Neural progenitor cell (in vitro differentiated cells): ENCODE measurements at regions not wholly inside any gene's neighbourhood (a gene's known extent, or its start where the extent isn't known, plus 50 kb on each side); places are given as distances from the start of the nearest gene placed in this dataset.

Experiments
- DNase-seq: peaks from one replicate; pipeline ENCODE4 v3.0.0-alpha.2; 2016; ENCODE audit warnings: low spot score
- H2AFZ ChIP-seq: fragments of 200-600 bp; sonication (generic); replicated peaks from 2 replicates; pipeline ENCODE4 v1.6.1; 2016; ENCODE audit warnings: antibody characterized with exemption
- H3F3A ChIP-seq: fragments of 200-600 bp; sonication (generic); 2 replicates; pipeline ENCODE4 v1.6.1; 2016; ENCODE audit warnings: antibody characterized with exemption, low read depth
- H3K27ac ChIP-seq: fragments of 200-600 bp; sonication (generic); 2 replicates; pipeline ENCODE4 v1.5.1; 2016; ENCODE audit warnings: mild to moderate bottlenecking
- H3K27me3 ChIP-seq: fragments of 200-600 bp; sonication (generic); 2 replicates; pipeline ENCODE4 v1.6.1; 2016; ENCODE audit warnings: mild to moderate bottlenecking, moderate library complexity
- H3K36me3 ChIP-seq: fragments of 200-600 bp; sonication (generic); 2 replicates; pipeline ENCODE4 v1.5.1; 2016
- H3K4me1 ChIP-seq: fragments of 200-600 bp; sonication (generic); 2 replicates; pipeline ENCODE4 v1.6.1; 2016; ENCODE audit warnings: mixed run types
- H3K4me2 ChIP-seq: fragments of 200-600 bp; sonication (generic); 2 replicates; pipeline ENCODE4 v1.6.1; 2016
- H3K4me3 ChIP-seq: fragments of 200-600 bp; sonication (generic); 2 replicates; pipeline ENCODE4 v1.5.1; 2016
- H3K79me2 ChIP-seq: fragments of 200-600 bp; sonication (generic); 2 replicates; pipeline ENCODE4 v1.6.1; 2016; ENCODE audit warnings: low read depth
- H3K9ac ChIP-seq: fragments of 200-600 bp; sonication (generic); 2 replicates; pipeline ENCODE4 v1.6.1; 2016
- H3K9me3 ChIP-seq: fragments of 200-600 bp; sonication (generic); 2 replicates; pipeline ENCODE4 v1.5.1; 2016; ENCODE audit warnings: low read depth
- H4K20me1 ChIP-seq: fragments of 200-600 bp; sonication (generic); 2 replicates; pipeline ENCODE4 v1.6.1; 2016; ENCODE audit warnings: low read depth
- H3K27ac Mint-ChIP-seq: 3 replicates; pipeline ENCODE4 v1.8.0; 2021; ENCODE audit warnings: mixed read lengths
- H3K27me3 Mint-ChIP-seq: 2 replicates; pipeline ENCODE4 v1.8.0; 2022; ENCODE audit warnings: low read depth, mild to moderate bottlenecking, inconsistent platforms, moderate library complexity, mixed read lengths; ENCODE audit not compliant: insufficient read depth
- H3K36me3 Mint-ChIP-seq: 3 replicates; pipeline ENCODE4 v1.8.0; 2021; ENCODE audit warnings: mixed read lengths
- H3K4me1 Mint-ChIP-seq: 3 replicates; pipeline ENCODE4 v1.8.0; 2021; ENCODE audit warnings: mixed read lengths
- H3K4me3 Mint-ChIP-seq: 3 replicates; pipeline ENCODE4 v1.8.0; 2021; ENCODE audit warnings: mild to moderate bottlenecking, moderate library complexity, mixed read lengths
- H3K9me3 Mint-ChIP-seq: 3 replicates; pipeline ENCODE4 v1.8.0; 2020; ENCODE audit warnings: mixed read lengths
- EZH2 ChIP-seq: fragments of 200-600 bp; sonication (generic); IDR thresholded peaks from 2 replicates; pipeline ENCODE4 v1.6.1; 2017; ENCODE audit warnings: antibody characterized with exemption, mild to moderate bottlenecking, moderate library complexity
- EZH2phosphoT487 ChIP-seq: fragments of 200-600 bp; sonication (generic); IDR thresholded peaks from 2 replicates; pipeline ENCODE4 v1.6.1; 2017; ENCODE audit warnings: antibody characterized with exemption
- TF ChIP-seq, protein P1 (sequence below): fragments of 200-600 bp; sonication (generic); IDR thresholded peaks from 2 replicates; pipeline ENCODE4 v1.5.1; 2017; ENCODE audit warnings: antibody characterized with exemption, mild to moderate bottlenecking

DNA sequence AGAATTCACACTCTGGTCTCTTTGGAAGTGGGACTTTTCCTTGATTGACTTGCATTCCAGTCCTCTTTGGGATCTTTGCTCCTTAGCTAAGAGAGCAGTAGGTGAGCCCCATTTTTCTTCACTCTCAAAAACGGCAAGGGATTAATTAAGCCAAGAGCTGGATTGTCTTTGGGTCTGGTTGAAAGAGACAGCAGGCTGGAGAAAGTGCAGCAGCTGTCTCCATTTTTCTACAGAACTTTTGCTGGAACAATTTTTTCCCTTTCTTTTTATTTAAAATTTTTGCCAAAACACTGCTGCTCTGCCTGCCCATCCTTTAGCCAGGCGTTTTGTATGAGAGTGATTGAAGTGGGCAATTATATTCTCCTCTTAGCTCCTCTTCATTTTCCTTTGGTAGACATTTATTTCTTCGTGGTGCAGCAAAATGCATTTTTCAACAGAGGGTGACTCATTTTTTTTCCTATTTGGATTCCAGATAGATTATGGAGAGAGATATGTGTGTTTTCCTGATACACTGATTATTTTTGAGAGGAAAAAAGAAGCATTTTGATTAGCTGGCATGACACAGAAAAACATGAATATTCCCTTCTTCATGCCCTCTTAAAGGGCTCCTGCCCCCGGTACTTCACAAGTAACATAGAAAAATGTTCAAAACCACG is 371.2 kb upstream of the NBEA start:
- peak overlapping the region; percentile 28 for H3K4me2 ChIP-seq
- H3K9me3 Mint-ChIP-seq: no peaks in the 10 kb centered on the region
- peak; percentile 53 for DNase-seq
- peaks cover 7% of the 10 kb centered on the region for H3F3A ChIP-seq
- H2AFZ ChIP-seq: peak overlapping the region; percentile 15
- no peaks in the 10 kb centered on the region for H3K9me3 ChIP-seq
- no peak overlapping the region for H3K9ac ChIP-seq
- H3K4me1 Mint-ChIP-seq: peaks cover 9% of the 10 kb centered on the region
- H3K27me3 Mint-ChIP-seq: no peaks in the 10 kb centered on the region
- no peak overlapping the region for H3K27ac Mint-ChIP-seq
- H3K4me3 Mint-ChIP-seq: no peak overlapping the region
- no peaks in the 10 kb centered on the region for H3K36me3 Mint-ChIP-seq
- no peaks in the 10 kb centered on the region for H3K27me3 ChIP-seq
- TF ChIP-seq EZH2: no peak
- TF ChIP-seq EZH2phosphoT487: no peak
- TF ChIP-seq, protein P1, sequence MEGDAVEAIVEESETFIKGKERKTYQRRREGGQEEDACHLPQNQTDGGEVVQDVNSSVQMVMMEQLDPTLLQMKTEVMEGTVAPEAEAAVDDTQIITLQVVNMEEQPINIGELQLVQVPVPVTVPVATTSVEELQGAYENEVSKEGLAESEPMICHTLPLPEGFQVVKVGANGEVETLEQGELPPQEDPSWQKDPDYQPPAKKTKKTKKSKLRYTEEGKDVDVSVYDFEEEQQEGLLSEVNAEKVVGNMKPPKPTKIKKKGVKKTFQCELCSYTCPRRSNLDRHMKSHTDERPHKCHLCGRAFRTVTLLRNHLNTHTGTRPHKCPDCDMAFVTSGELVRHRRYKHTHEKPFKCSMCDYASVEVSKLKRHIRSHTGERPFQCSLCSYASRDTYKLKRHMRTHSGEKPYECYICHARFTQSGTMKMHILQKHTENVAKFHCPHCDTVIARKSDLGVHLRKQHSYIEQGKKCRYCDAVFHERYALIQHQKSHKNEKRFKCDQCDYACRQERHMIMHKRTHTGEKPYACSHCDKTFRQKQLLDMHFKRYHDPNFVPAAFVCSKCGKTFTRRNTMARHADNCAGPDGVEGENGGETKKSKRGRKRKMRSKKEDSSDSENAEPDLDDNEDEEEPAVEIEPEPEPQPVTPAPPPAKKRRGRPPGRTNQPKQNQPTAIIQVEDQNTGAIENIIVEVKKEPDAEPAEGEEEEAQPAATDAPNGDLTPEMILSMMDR: no peak
- peak overlapping the region; percentile 2 for H3K4me3 ChIP-seq
- no peaks in the 10 kb centered on the region for H3K36me3 ChIP-seq
- H3K4me1 ChIP-seq: peaks cover 15% of the 10 kb centered on the region
- H3K79me2 ChIP-seq: no peaks in the 10 kb centered on the region
- H3K27ac ChIP-seq: peak overlapping the region; percentile 65
- no peaks in the 10 kb centered on the region for H4K20me1 ChIP-seq

DNA sequence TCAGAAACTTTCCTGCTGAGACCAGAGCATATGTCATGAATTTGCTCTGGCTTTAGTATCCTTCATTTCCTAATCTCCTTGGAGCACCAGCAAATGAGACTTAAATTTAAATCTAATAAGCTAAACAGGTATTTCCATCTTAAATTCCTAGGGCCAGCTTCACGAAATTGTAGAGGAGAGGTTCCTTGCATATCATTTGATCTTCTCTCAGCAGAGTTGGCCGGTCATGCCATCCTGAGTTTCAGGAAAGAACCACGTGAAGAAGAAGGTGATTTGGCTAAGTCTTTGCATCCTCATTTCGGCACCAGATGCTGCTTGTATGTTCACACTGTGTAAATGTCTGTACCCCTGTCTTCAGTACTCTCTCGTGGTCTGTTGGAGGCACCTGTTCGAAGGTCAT is 370.4 kb upstream of the NBEA start:
- H3K36me3 ChIP-seq: no peaks in the 10 kb centered on the region
- no peak overlapping the region for H3K9ac ChIP-seq
- Mint-ChIP-seq H3K4me1 (peaks cover 9% of the 10 kb centered on the region), H3K36me3 (no peaks in the 10 kb centered on the region), H3K4me3 (no peak overlapping the region), H3K27ac (no peak overlapping the region), H3K9me3 (no peaks in the 10 kb centered on the region), H3K27me3 (no peaks in the 10 kb centered on the region)
- H3K9me3 ChIP-seq: no peaks in the 10 kb centered on the region
- no peak overlapping the region for H3K27ac ChIP-seq
- no peaks in the 10 kb centered on the region for H3K79me2 ChIP-seq
- no peak for DNase-seq
- H3K4me2 ChIP-seq: no peak overlapping the region
- no peaks in the 10 kb centered on the region for H3K27me3 ChIP-seq
- peaks cover 7% of the 10 kb centered on the region for H3F3A ChIP-seq
- H3K4me1 ChIP-seq: peaks cover 15% of the 10 kb centered on the region
- H3K4me3 ChIP-seq: no peak overlapping the region
- peak overlapping the region; percentile 1 for H2AFZ ChIP-seq
- TF ChIP-seq, protein P1: no peak
- TF ChIP-seq EZH2phosphoT487 (no peak), EZH2 (no peak)
- no peaks in the 10 kb centered on the region for H4K20me1 ChIP-seq

DNA sequence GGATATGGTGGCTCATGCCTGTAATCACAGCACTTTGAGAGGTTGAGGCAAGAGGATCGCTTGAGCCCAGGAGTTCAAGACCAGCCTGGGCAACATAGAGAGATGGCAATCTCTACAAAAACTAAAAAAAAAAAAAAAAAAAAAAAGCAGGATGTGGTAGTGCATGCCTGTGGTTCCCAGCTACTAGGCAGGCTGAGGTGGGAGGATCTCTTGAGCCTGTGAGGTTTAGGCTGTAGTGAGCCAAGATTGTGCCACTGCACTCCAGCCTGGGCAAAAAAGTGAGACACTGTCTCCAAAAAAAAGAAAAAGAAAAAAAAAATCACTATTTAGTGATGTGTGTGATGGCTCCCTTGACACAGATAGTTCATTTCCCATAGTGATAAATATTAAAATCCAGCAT is 365.0 kb upstream of the NBEA start:
- H3K4me3 Mint-ChIP-seq: no peak overlapping the region
- Histone ChIP-seq H3K9me3 (no peaks in the 10 kb centered on the region), H3F3A (no peaks in the 10 kb centered on the region), H3K9ac (no peak overlapping the region), H3K79me2 (no peaks in the 10 kb centered on the region), H3K4me1 (no peaks in the 10 kb centered on the region), H3K36me3 (no peaks in the 10 kb centered on the region), H4K20me1 (no peaks in the 10 kb centered on the region), H3K4me3 (no peak overlapping the region), H3K4me2 (no peak overlapping the region), H3K27me3 (no peaks in the 10 kb centered on the region), H3K27ac (no peak overlapping the region), H2AFZ (no peak overlapping the region)
- H3K36me3 Mint-ChIP-seq: no peaks in the 10 kb centered on the region
- TF ChIP-seq, protein P1: no peak
- peaks cover 3% of the 10 kb centered on the region for H3K27me3 Mint-ChIP-seq
- DNase-seq: no peak
- no peaks in the 10 kb centered on the region for H3K4me1 Mint-ChIP-seq
- no peak overlapping the region for H3K27ac Mint-ChIP-seq
- no peaks in the 10 kb centered on the region for H3K9me3 Mint-ChIP-seq
